ENCODE measurements at regions not wholly inside any gene's neighbourhood (a gene's known extent, or its start where the extent isn't known, plus 50 kb on each side); places are given as distances from the start of the nearest gene placed in this dataset.

DNA sequence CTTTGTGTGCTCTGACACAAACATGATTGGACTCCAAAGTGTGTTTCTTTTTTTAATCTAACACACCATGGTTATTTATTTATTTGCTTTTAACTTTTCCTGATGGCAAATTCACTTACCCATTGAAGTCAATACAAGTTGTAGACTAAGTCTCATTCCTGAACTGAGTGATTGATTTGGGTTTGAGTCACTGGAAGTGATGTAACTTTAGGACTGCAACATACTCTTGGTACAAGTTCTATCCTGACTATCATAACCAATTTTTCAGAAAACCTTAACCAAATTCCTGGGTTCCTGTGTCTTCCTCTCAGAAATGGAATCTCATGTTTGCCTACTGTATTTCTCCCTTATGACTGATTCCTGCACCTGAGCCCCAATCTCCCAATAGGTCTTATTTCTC lies 590.0 kb upstream of the ROBO1 start:
- Histone ChIP-seq H3K27ac (ENCODE audit: low read depth, low read length, poor library complexity, severe bottlenecking) (no peak overlapping the region), H3K4me1 (ENCODE audit: insufficient read depth, low read length, poor library complexity, severe bottlenecking) (no peaks in the 10 kb centered on the region), H3K9me2 (ENCODE audit: insufficient read depth, low read length) (no peaks in the 10 kb centered on the region), H3K36me3 (ENCODE audit: insufficient read depth, low read length) (no peaks in the 10 kb centered on the region), H2AFZ (ENCODE audit: low read length) (no peak overlapping the region), H3K79me2 (ENCODE audit: insufficient read depth, low read depth, low read length) (no peaks in the 10 kb centered on the region), H4K20me1 (ENCODE audit: insufficient read depth, low read length) (no peaks in the 10 kb centered on the region), H3K4me3 (ENCODE audit: low read depth, low read length, poor library complexity, severe bottlenecking) (no peak overlapping the region), H3K9me3 (ENCODE audit: low read length) (no peaks in the 10 kb centered on the region), H3K4me2 (ENCODE audit: low read length) (no peak overlapping the region)
- CTCF ChIA-PET (ENCODE audit: unreplicated experiment), result no interaction called here
- DNase-seq (ENCODE audit: low spot score), result no peak
- no TSS peak for BruUV-seq (replicated peaks)
- intact Hi-C loops (cut with micrococcal nuclease; ENCODE audit: unreplicated experiment), result no loop called here
- POLR2A ChIA-PET, result interaction anchor here (0.7 kb wide), 2 partner anchors 31 to 59 kb away, joined by 3 read pairs; no protein-coding TSS in a partner anchor
- TF ChIP-seq, protein P1, sequence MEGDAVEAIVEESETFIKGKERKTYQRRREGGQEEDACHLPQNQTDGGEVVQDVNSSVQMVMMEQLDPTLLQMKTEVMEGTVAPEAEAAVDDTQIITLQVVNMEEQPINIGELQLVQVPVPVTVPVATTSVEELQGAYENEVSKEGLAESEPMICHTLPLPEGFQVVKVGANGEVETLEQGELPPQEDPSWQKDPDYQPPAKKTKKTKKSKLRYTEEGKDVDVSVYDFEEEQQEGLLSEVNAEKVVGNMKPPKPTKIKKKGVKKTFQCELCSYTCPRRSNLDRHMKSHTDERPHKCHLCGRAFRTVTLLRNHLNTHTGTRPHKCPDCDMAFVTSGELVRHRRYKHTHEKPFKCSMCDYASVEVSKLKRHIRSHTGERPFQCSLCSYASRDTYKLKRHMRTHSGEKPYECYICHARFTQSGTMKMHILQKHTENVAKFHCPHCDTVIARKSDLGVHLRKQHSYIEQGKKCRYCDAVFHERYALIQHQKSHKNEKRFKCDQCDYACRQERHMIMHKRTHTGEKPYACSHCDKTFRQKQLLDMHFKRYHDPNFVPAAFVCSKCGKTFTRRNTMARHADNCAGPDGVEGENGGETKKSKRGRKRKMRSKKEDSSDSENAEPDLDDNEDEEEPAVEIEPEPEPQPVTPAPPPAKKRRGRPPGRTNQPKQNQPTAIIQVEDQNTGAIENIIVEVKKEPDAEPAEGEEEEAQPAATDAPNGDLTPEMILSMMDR (conservative IDR thresholded peaks at IDR 0.05; ENCODE audit: low read length), result no peak
- TF ChIP-seq EZH2phosphoT487 (IDR thresholded peaks at IDR 0.05; ENCODE audit: borderline replicate concordance, low read depth, low read length), result no peak

DNA sequence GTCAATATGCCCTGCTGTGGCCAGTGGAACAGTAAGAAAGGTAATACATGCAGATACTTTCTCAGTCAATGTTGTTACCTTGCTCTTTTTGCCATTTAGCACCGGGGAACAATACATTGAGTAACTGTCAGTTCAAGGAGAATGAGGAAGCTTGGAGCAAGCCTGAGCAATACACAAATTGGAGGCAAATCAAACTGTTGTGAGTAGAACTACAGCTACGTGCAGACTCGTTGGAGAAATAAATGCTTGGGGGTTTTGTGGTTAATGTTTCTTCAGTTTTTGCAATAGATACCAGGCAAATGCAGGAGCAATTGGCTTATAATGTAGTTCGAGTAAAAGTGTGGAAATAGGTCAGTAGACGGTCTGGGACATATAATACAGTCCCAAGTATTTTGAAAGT lies 587.3 kb upstream of the ROBO1 start:
- BruUV-seq (replicated peaks), result no TSS peak
- H3K4me2 ChIP-seq (ENCODE audit: low read length), result no peak overlapping the region
- H2AFZ ChIP-seq (ENCODE audit: low read length), result no peak overlapping the region

DNA sequence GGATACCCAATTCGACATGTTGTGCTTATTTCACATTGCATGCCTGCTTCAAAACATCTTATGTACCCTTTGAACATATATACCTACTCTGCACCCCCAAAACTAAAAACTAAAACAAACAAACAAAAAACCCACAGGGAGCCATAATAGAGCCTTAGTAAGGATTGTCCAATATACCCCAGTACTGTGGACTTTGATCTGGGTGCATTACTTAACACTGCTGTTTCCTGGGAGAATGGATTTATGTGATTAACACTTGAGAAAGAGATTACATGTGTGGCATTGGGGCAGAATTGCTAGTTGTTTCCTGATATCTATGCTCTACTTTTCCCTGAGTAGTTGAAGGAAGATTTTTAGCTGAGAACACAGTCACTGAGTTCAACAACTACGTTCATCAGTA lies 583.4 kb upstream of the ROBO1 start:
- no TSS peak for BruUV-seq (replicated peaks)
- no peaks in the 10 kb centered on the region for H3K36me3 ChIP-seq (ENCODE audit: insufficient read depth, low read length)
- CTCF ChIA-PET (ENCODE audit: unreplicated experiment), result no interaction called here
- POLR2A ChIA-PET, result interaction anchor here (1.4 kb wide), 1 partner anchor 10 kb away, joined by 4 read pairs; no protein-coding TSS in a partner anchor
- DNase-seq (ENCODE audit: low spot score), result no peak
- no peak overlapping the region for H3K4me2 ChIP-seq (ENCODE audit: low read length)
- H3K4me1 ChIP-seq (ENCODE audit: insufficient read depth, low read length, poor library complexity, severe bottlenecking), result no peaks in the 10 kb centered on the region
- no peaks in the 10 kb centered on the region for H3K9me3 ChIP-seq (ENCODE audit: low read length)
- TF ChIP-seq, protein P1 (conservative IDR thresholded peaks at IDR 0.05; ENCODE audit: low read length), result no peak
- no peak for TF ChIP-seq EZH2phosphoT487 (IDR thresholded peaks at IDR 0.05; ENCODE audit: borderline replicate concordance, low read depth, low read length)
- no peak overlapping the region for H3K4me3 ChIP-seq (ENCODE audit: low read depth, low read length, poor library complexity, severe bottlenecking)
- no peaks in the 10 kb centered on the region for H3K79me2 ChIP-seq (ENCODE audit: insufficient read depth, low read depth, low read length)
- no peak overlapping the region for H3K27ac ChIP-seq (ENCODE audit: low read depth, low read length, poor library complexity, severe bottlenecking)
- no peaks in the 10 kb centered on the region for H4K20me1 ChIP-seq (ENCODE audit: insufficient read depth, low read length)
- no peaks in the 10 kb centered on the region for H3K9me2 ChIP-seq (ENCODE audit: insufficient read depth, low read length)
- intact Hi-C loops (cut with micrococcal nuclease; ENCODE audit: unreplicated experiment), result no loop called here
- no peak overlapping the region for H2AFZ ChIP-seq (ENCODE audit: low read length)

More for the DNA sequence above, 587.3 kb upstream of the ROBO1 start:
- POLR2A ChIA-PET, result interaction anchor here (0.7 kb wide), 2 partner anchors 13 to 26 kb away, joined by 3 read pairs; no protein-coding TSS in a partner anchor
- intact Hi-C loops (cut with micrococcal nuclease; ENCODE audit: unreplicated experiment), result no loop called here
- Histone ChIP-seq H3K4me3 (ENCODE audit: low read depth, low read length, poor library complexity, severe bottlenecking) (no peak overlapping the region), H3K9me2 (ENCODE audit: insufficient read depth, low read length) (no peaks in the 10 kb centered on the region), H3K4me1 (ENCODE audit: insufficient read depth, low read length, poor library complexity, severe bottlenecking) (no peaks in the 10 kb centered on the region), H3K9me3 (ENCODE audit: low read length) (no peaks in the 10 kb centered on the region), H3K27ac (ENCODE audit: low read depth, low read length, poor library complexity, severe bottlenecking) (no peak overlapping the region), H3K36me3 (ENCODE audit: insufficient read depth, low read length) (no peaks in the 10 kb centered on the region), H3K79me2 (ENCODE audit: insufficient read depth, low read depth, low read length) (no peaks in the 10 kb centered on the region), H4K20me1 (ENCODE audit: insufficient read depth, low read length) (no peaks in the 10 kb centered on the region)
- CTCF ChIA-PET (ENCODE audit: unreplicated experiment), result no interaction called here
- TF ChIP-seq, protein P1 (conservative IDR thresholded peaks at IDR 0.05; ENCODE audit: low read length), result no peak
- TF ChIP-seq EZH2phosphoT487 (IDR thresholded peaks at IDR 0.05; ENCODE audit: borderline replicate concordance, low read depth, low read length), result no peak
- DNase-seq (ENCODE audit: low spot score), result no peak
